Astrocyte (in vitro differentiated cells and primary cell): ENCODE measurements at regions not wholly inside any gene's neighbourhood (a gene's known extent, or its start where the extent isn't known, plus 50 kb on each side); places are given as distances from the start of the nearest gene placed in this dataset.

Experiments
- DNase-seq: peaks from one replicate; pipeline ENCODE4 v3.0.0-alpha.2; 2010; ENCODE audit warnings: low read depth
- FAIRE-seq: peaks from 2 replicates; lab custom pipeline; 2011; peaks lifted over from hg19 to GRCh38; lab: Jason Lieb, UNC
- H2AFZ ChIP-seq: 2 replicates; pipeline ENCODE4 v1.6.0; 2012; ENCODE audit warnings: low read depth, low read length, inconsistent platforms
- H3K27ac ChIP-seq: 2 replicates; pipeline ENCODE4 v1.5.1; 2011; ENCODE audit warnings: low read depth, low read length, inconsistent platforms
- H3K27me3 ChIP-seq: 2 replicates; pipeline ENCODE4 v1.6.0; 2011; ENCODE audit warnings: low read length, inconsistent platforms; ENCODE audit not compliant: insufficient read depth
- H3K36me3 ChIP-seq: 2 replicates; pipeline ENCODE4 v1.5.1; 2011; ENCODE audit warnings: low read length, inconsistent platforms; ENCODE audit not compliant: insufficient read depth
- H3K4me1 ChIP-seq: 2 replicates; pipeline ENCODE4 v1.5.1; 2011; ENCODE audit warnings: low read length, inconsistent platforms; ENCODE audit not compliant: insufficient read depth
- H3K4me2 ChIP-seq: 2 replicates; pipeline ENCODE4 v1.6.0; 2012; ENCODE audit warnings: low read length, inconsistent platforms
- H3K4me3 ChIP-seq: 2 replicates; pipeline ENCODE4 v1.5.1; 2011; ENCODE audit warnings: low read depth, mild to moderate bottlenecking, low read length, inconsistent platforms; ENCODE audit not compliant: insufficient read depth
- H3K79me2 ChIP-seq: 2 replicates; pipeline ENCODE4 v1.6.0; 2012; ENCODE audit warnings: mild to moderate bottlenecking, low read length, inconsistent platforms; ENCODE audit not compliant: insufficient read depth
- H3K9ac ChIP-seq: 2 replicates; pipeline ENCODE4 v1.6.0; 2012; ENCODE audit warnings: mild to moderate bottlenecking, low read length, inconsistent platforms
- H3K9me3 ChIP-seq: 2 replicates; pipeline ENCODE4 v1.5.1; 2012; ENCODE audit warnings: low read depth, mild to moderate bottlenecking, low read length, inconsistent platforms; ENCODE audit not compliant: insufficient read depth
- H4K20me1 ChIP-seq: 2 replicates; pipeline ENCODE4 v1.6.0; 2012; ENCODE audit warnings: low read length, inconsistent platforms; ENCODE audit not compliant: insufficient read depth
- H3K27ac Mint-ChIP-seq: one replicate; pipeline ENCODE4 v1.8.0; 2021; ENCODE audit warnings: mild to moderate bottlenecking, mixed read lengths; ENCODE audit not compliant: unreplicated experiment
- H3K27me3 Mint-ChIP-seq: one replicate; pipeline ENCODE4 v1.8.0; 2021; ENCODE audit warnings: low read depth, mixed read lengths; ENCODE audit not compliant: unreplicated experiment
- H3K36me3 Mint-ChIP-seq: one replicate; pipeline ENCODE4 v1.8.0; 2021; ENCODE audit warnings: low read depth, mixed read lengths; ENCODE audit not compliant: unreplicated experiment
- H3K4me1 Mint-ChIP-seq: one replicate; pipeline ENCODE4 v1.8.0; 2021; ENCODE audit warnings: low read depth, mixed read lengths; ENCODE audit not compliant: unreplicated experiment
- H3K4me3 Mint-ChIP-seq: one replicate; pipeline ENCODE4 v1.8.0; 2021; ENCODE audit warnings: mild to moderate bottlenecking, moderate library complexity, mixed read lengths; ENCODE audit not compliant: unreplicated experiment
- H3K9me3 Mint-ChIP-seq: one replicate; pipeline ENCODE4 v1.8.0; 2021; ENCODE audit warnings: mild to moderate bottlenecking, mixed read lengths; ENCODE audit not compliant: unreplicated experiment
- EZH2 ChIP-seq: IDR thresholded peaks from 2 replicates; pipeline ENCODE4 v1.6.1; 2012; ENCODE audit warnings: mild to moderate bottlenecking, low read length, inconsistent platforms; ENCODE audit not compliant: insufficient read depth
- TF ChIP-seq, protein P1 (sequence below): IDR thresholded peaks from 2 replicates; pipeline ENCODE4 v1.5.1; 2011; ENCODE audit warnings: low read depth, mild to moderate bottlenecking, inconsistent platforms, low read length, moderate library complexity; ENCODE audit not compliant: insufficient read depth

DNA sequence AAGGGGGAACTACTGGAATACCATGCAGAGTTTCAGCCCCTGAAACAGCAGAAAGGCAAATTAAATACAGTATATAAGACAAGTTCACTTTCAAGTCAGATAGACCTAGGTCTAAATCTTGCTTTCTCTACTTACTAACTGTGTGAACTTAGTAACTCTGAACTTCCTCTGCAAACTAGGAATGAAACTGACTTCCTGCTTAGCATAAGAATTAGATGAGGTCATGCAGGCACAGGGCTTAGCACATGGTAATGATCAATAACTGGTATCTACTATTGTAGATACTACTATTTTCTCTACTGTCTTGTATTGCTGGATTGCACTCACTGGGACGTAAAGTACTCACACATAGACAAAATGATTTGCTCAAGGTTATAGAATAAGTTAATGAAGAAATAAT, 51.5 kb upstream of the MTNR1B start:
- H3K4me3 Mint-ChIP-seq: no peak overlapping the region
- H3K27me3 Mint-ChIP-seq: peaks cover 3% of the 10 kb centered on the region
- Histone ChIP-seq H3K9me3 (no peaks in the 10 kb centered on the region), H3K36me3 (no peaks in the 10 kb centered on the region), H3K4me3 (no peak overlapping the region), H3K4me1 (peaks cover 2% of the 10 kb centered on the region), H3K79me2 (no peaks in the 10 kb centered on the region), H3K4me2 (no peak overlapping the region), H3K27me3 (peaks cover 3% of the 10 kb centered on the region), H4K20me1 (no peaks in the 10 kb centered on the region), H3K9ac (no peak overlapping the region), H3K27ac (no peak overlapping the region), H2AFZ (peak overlapping the region; percentile 26)
- H3K9me3 Mint-ChIP-seq: no peaks in the 10 kb centered on the region
- DNase-seq: no peak
- H3K27ac Mint-ChIP-seq: no peak overlapping the region
- no peak for TF ChIP-seq EZH2
- H3K36me3 Mint-ChIP-seq: no peaks in the 10 kb centered on the region
- FAIRE-seq: no peak
- peaks cover 8% of the 10 kb centered on the region for H3K4me1 Mint-ChIP-seq

DNA sequence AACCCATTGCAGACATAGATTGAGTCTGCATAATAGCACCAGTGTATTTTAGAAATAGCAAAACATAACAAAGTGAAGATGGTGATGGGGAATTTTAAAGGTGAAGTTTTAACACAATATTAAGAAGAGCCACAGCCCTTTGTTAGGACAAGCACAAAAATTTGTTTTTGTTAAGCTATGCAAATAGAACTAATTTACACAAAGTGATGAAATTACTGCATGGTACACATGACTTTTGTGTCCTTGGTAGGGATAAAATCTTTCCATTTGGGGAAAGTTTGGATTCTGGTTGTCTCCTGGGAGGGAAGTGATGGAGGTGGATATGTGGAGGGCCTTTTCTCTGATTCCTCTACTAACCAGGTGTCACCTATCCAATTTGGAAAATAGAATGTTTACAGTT, 50.4 kb upstream of the MTNR1B start:
- H3K27me3 ChIP-seq: peaks cover 3% of the 10 kb centered on the region
- H3K4me3 ChIP-seq: no peak overlapping the region
- FAIRE-seq (no peak), DNase-seq (no peak)
- no peak overlapping the region for H3K4me3 Mint-ChIP-seq
- no peak overlapping the region for H3K27ac Mint-ChIP-seq
- no peaks in the 10 kb centered on the region for H4K20me1 ChIP-seq
- peaks cover 8% of the 10 kb centered on the region for H3K4me1 Mint-ChIP-seq
- H3K9me3 ChIP-seq: no peaks in the 10 kb centered on the region
- H3K9ac ChIP-seq: no peak overlapping the region
- H3K36me3 Mint-ChIP-seq: no peaks in the 10 kb centered on the region
- peaks cover 2% of the 10 kb centered on the region for H3K4me1 ChIP-seq
- H3K27me3 Mint-ChIP-seq: no peaks in the 10 kb centered on the region
- no peak for TF ChIP-seq EZH2
- TF ChIP-seq, protein P1, sequence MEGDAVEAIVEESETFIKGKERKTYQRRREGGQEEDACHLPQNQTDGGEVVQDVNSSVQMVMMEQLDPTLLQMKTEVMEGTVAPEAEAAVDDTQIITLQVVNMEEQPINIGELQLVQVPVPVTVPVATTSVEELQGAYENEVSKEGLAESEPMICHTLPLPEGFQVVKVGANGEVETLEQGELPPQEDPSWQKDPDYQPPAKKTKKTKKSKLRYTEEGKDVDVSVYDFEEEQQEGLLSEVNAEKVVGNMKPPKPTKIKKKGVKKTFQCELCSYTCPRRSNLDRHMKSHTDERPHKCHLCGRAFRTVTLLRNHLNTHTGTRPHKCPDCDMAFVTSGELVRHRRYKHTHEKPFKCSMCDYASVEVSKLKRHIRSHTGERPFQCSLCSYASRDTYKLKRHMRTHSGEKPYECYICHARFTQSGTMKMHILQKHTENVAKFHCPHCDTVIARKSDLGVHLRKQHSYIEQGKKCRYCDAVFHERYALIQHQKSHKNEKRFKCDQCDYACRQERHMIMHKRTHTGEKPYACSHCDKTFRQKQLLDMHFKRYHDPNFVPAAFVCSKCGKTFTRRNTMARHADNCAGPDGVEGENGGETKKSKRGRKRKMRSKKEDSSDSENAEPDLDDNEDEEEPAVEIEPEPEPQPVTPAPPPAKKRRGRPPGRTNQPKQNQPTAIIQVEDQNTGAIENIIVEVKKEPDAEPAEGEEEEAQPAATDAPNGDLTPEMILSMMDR: no peak
- no peak overlapping the region for H3K4me2 ChIP-seq
- H3K36me3 ChIP-seq: no peaks in the 10 kb centered on the region
- H3K9me3 Mint-ChIP-seq: no peaks in the 10 kb centered on the region
- H2AFZ ChIP-seq: no peak overlapping the region
- no peaks in the 10 kb centered on the region for H3K79me2 ChIP-seq
- no peak overlapping the region for H3K27ac ChIP-seq
